Esophagus muscularis mucosa (tissue), 3 donors: ENCODE measurements at regions not wholly inside any gene's neighbourhood (a gene's known extent, or its start where the extent isn't known, plus 50 kb on each side); places are given as distances from the start of the nearest gene placed in this dataset.

Source experiments
- CTCF ChIP-seq, 3 experiments: fragments of 200-600 bp in 2 of 3; fragments of 450-650 bp in 1 of 3; sonication (generic) in 2 of 3; IDR thresholded peaks; one replicate each; pipeline ENCODE4 v1.5.1; 2017 to 2019; ENCODE audit warnings: antibody characterized with exemption in 3 of 3, mild to moderate bottlenecking in 2 of 3, moderate library complexity in 1 of 3
- POLR2A ChIP-seq: fragments of 450-650 bp; IDR thresholded peaks from one replicate; pipeline ENCODE4 v1.6.1; 2017; ENCODE audit warnings: antibody characterized with exemption, moderate library complexity, mild to moderate bottlenecking, low read depth
- POLR2AphosphoS5 ChIP-seq, 2 donors: sonication (generic); formaldehyde crosslinking; IDR thresholded peaks; one replicate each; pipeline ENCODE4 v1.6.1; 2017; ENCODE audit warnings: antibody characterized with exemption in 2 of 2

- TF ChIP-seq POLR2AphosphoS5 (IDR thresholded peaks at IDR 0.05) (no peak), CTCF (IDR thresholded peaks at IDR 0.05) (no peak), POLR2A (no peak)
These were observed 807.9 kb upstream of the MBL2 start for GRCh38 chr10:53580465-53580864.
